ENCODE measurements at regions not wholly inside any gene's neighbourhood (a gene's known extent, or its start where the extent isn't known, plus 50 kb on each side); places are given as distances from the start of the nearest gene placed in this dataset.

DNA sequence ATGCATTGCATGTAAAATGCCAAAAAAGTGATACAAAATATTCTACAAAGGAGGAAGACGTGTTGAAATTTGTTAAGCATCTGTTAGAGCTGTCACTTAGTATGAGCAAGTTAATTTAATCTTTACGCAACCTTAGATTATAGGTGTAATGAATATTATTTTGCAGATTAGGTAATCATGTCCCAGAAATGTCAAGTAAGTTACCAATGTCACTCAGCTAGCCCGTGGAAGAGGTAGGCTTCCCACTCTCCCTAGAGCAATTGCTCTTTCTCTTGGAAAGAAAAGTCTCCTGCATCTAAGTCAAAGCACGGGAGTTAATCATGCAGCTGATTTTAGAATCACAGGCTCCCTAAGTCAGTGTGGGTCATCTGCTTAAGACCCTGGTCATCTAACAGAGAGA lies 830.4 kb upstream of the IGFBP3 start:
- CTCF ChIA-PET, result interaction anchor here (1.2 to 1.5 kb wide), 2 partner anchors 36 to 342 kb away, joined by 3 read pairs; no protein-coding TSS in a partner anchor
- H3K4me3 ChIP-seq (ENCODE audit: low read depth, low read length), result no peak overlapping the region
- no peak for DNase-seq (ENCODE audit: low read depth)
- TF ChIP-seq, protein P1, sequence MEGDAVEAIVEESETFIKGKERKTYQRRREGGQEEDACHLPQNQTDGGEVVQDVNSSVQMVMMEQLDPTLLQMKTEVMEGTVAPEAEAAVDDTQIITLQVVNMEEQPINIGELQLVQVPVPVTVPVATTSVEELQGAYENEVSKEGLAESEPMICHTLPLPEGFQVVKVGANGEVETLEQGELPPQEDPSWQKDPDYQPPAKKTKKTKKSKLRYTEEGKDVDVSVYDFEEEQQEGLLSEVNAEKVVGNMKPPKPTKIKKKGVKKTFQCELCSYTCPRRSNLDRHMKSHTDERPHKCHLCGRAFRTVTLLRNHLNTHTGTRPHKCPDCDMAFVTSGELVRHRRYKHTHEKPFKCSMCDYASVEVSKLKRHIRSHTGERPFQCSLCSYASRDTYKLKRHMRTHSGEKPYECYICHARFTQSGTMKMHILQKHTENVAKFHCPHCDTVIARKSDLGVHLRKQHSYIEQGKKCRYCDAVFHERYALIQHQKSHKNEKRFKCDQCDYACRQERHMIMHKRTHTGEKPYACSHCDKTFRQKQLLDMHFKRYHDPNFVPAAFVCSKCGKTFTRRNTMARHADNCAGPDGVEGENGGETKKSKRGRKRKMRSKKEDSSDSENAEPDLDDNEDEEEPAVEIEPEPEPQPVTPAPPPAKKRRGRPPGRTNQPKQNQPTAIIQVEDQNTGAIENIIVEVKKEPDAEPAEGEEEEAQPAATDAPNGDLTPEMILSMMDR (IDR thresholded peaks at IDR 0.05; ENCODE audit: insufficient read depth, low read depth, low read length), result no peak
- POLR2A ChIA-PET, result no interaction called here
- H3K27me3 ChIP-seq (ENCODE audit: control insufficient read depth, insufficient read depth, low read length), result no peaks in the 10 kb centered on the region
- no peaks in the 10 kb centered on the region for H3K36me3 ChIP-seq (ENCODE audit: control insufficient read depth, insufficient read depth, low read length)

DNA sequence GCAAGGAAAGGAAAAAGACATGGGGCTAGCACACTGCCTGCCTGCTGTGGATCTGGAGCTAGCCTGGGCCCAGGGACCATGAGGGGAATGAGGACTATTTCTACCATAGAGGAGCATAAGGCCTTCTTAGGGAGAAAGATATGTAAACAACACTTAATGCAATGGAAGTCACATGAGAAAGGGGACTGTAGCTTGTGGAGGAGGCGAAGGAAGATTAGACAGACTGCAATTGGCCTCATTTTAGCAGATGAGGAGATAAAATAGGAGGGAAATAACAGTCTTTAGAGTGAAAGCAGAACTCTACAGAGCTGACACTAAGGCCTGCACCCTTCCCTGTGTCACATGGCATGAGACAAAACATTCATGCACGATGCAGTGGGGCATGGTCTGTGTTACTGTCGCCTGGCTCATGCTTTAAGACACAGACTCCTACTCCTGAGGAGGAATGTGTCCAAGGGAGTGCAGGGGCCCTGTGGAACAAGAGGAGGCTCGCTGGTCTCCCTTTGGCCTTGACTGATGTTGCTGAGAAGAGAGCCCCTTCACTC lies 829.3 kb upstream of the IGFBP3 start:
- ChIA-PET CTCF (interaction anchor here (0.8 kb wide), 1 partner anchor 354 kb away, joined by 3 read pairs; no protein-coding TSS in a partner anchor), POLR2A (no interaction called here)
- TF ChIP-seq, protein P1 (IDR thresholded peaks at IDR 0.05; ENCODE audit: insufficient read depth, low read depth, low read length), result no peak
- no peak for DNase-seq (ENCODE audit: low read depth)
- no peaks in the 10 kb centered on the region for H3K36me3 ChIP-seq (ENCODE audit: control insufficient read depth, insufficient read depth, low read length)
- H3K4me3 ChIP-seq (ENCODE audit: low read depth, low read length), result no peak overlapping the region
- H3K27me3 ChIP-seq (ENCODE audit: control insufficient read depth, insufficient read depth, low read length), result no peaks in the 10 kb centered on the region

GRCh38 chr7:46747869-46748576 lies 827.0 kb upstream of the IGFBP3 start:
- POLR2A ChIA-PET, result no interaction called here

DNA sequence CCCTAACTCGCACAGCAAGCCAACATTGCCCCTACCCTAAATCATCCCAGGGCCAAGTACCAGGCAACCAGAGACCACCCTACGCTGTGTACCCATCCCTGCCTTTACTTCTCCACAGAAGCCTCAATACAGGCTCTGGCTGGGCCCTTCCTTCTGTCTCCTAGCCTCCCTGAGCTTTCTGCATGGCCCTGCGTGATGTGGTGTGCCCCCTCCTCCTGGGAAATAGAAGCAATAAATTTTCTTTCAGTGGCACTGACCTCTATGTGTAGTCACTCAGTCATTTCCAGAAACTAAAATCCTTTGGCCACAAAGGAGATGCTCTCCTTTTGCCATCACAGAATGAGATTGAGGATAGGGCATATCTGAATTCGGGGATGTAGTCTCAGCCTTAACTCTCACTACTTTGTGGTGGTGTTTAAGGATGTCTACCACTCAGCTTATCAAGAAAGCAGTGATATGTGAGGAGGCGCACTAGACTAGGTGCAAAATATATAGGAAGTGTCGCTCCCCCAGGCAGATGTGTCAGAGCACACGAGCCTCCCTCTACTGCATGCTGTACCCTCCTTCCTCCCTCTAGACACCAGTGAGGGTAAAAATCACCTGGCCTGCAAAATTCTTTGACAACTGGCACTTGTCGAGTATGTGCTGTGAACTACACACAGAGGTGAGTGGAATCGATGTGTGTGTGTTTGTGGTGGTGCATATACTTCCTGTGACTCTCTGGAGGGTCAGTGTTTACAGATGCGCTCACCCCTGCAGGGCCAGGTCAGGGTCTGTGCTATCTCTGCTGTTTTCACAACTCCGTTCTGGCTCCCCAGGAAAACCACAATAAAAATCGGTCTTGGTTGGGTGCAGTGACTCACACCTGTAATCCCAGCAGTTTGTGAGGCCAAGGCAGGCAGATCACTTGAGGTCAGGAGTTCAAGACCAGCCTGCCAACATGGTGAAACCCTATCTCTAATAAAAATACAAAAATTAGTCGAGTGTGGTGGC lies 825.9 kb upstream of the IGFBP3 start:
- TF ChIP-seq, protein P1 (IDR thresholded peaks at IDR 0.05; ENCODE audit: insufficient read depth, low read depth, low read length), result no peak
- Histone ChIP-seq H3K36me3 (ENCODE audit: control insufficient read depth, insufficient read depth, low read length) (no peaks in the 10 kb centered on the region), H3K27me3 (ENCODE audit: control insufficient read depth, insufficient read depth, low read length) (no peaks in the 10 kb centered on the region), H3K4me3 (ENCODE audit: low read depth, low read length) (no peak overlapping the region)
- no peak for DNase-seq (ENCODE audit: low read depth)
- POLR2A ChIA-PET, result no interaction called here
- CTCF ChIA-PET, result interaction anchor here (1.6 kb wide), 1 partner anchor 171 kb away, joined by 3 read pairs; no protein-coding TSS in a partner anchor

More at GRCh38 chr7:46747869-46748576, 827.0 kb upstream of the IGFBP3 start:
- Histone ChIP-seq H3K4me3 (ENCODE audit: low read depth, low read length) (no peak overlapping the region), H3K36me3 (ENCODE audit: control insufficient read depth, insufficient read depth, low read length) (no peaks in the 10 kb centered on the region), H3K27me3 (ENCODE audit: control insufficient read depth, insufficient read depth, low read length) (no peaks in the 10 kb centered on the region)
- CTCF ChIA-PET, result interaction anchor here (0.6 kb wide), 1 partner anchor 27 kb away, joined by 3 read pairs; no protein-coding TSS in a partner anchor
- TF ChIP-seq, protein P1 (IDR thresholded peaks at IDR 0.05; ENCODE audit: insufficient read depth, low read depth, low read length), result no peak
- DNase-seq (ENCODE audit: low read depth), result no peak

GRCh38 chr7:46745707-46746090 lies 824.6 kb upstream of the IGFBP3 start:
- DNase-seq (ENCODE audit: low read depth), result no peak
- H3K36me3 ChIP-seq (ENCODE audit: control insufficient read depth, insufficient read depth, low read length), result no peaks in the 10 kb centered on the region
- no peaks in the 10 kb centered on the region for H3K27me3 ChIP-seq (ENCODE audit: control insufficient read depth, insufficient read depth, low read length)
- CTCF ChIA-PET, result interaction anchor here (0.5 to 1.6 kb wide), 4 partner anchors 31 to 616 kb away, joined by 3 read pairs; no protein-coding TSS in a partner anchor
- H3K4me3 ChIP-seq (ENCODE audit: low read depth, low read length), result no peak overlapping the region
- POLR2A ChIA-PET, result no interaction called here
- TF ChIP-seq, protein P1 (IDR thresholded peaks at IDR 0.05; ENCODE audit: insufficient read depth, low read depth, low read length), result peak; percentile 40
